H9 (cell line): ENCODE measurements at regions not wholly inside any gene's neighbourhood (a gene's known extent, or its start where the extent isn't known, plus 50 kb on each side); places are given as distances from the start of the nearest gene placed in this dataset.

Source experiments
- DNase-seq: peaks from one replicate; pipeline ENCODE4 v3.0.0-alpha.2; 2017
- H2AFZ ChIP-seq: one replicate; pipeline ENCODE4 v1.6.1; 2013; ENCODE audit warnings: mild to moderate bottlenecking, low read length, control low read depth, moderate library complexity
- H2AK5ac ChIP-seq: 2 replicates; pipeline ENCODE4 v1.6.1; 2013; ENCODE audit warnings: low read length, control low read depth, mixed read lengths; ENCODE audit not compliant: insufficient read length
- H2BK120ac ChIP-seq: one replicate; pipeline ENCODE4 v1.6.1; 2013; ENCODE audit warnings: low read depth, mild to moderate bottlenecking, low read length, control low read depth, inconsistent platforms; ENCODE audit not compliant: poor library complexity, severe bottlenecking
- H2BK12ac ChIP-seq: 2 replicates; pipeline ENCODE4 v1.6.1; 2013; ENCODE audit warnings: low read length, control low read depth, mixed read lengths, low read depth; ENCODE audit not compliant: insufficient read length
- H2BK15ac ChIP-seq: 2 replicates; pipeline ENCODE4 v1.6.1; 2013; ENCODE audit warnings: low read depth, low read length, control low read depth
- H2BK20ac ChIP-seq: one replicate; pipeline ENCODE4 v1.6.1; 2013; ENCODE audit warnings: low read depth, mild to moderate bottlenecking, low read length, control low read depth, inconsistent platforms; ENCODE audit not compliant: poor library complexity, severe bottlenecking
- H2BK5ac ChIP-seq: 2 replicates; pipeline ENCODE4 v1.6.1; 2013; ENCODE audit warnings: low read length, control low read depth, mixed read lengths; ENCODE audit not compliant: insufficient read length
- H3K14ac ChIP-seq: 2 replicates; pipeline ENCODE4 v1.6.1; 2013; ENCODE audit warnings: low read length, control low read depth; ENCODE audit not compliant: insufficient read depth
- H3K18ac ChIP-seq: 2 replicates; pipeline ENCODE4 v1.6.1; 2013; ENCODE audit warnings: low read depth, mild to moderate bottlenecking, mixed read lengths, low read length, control low read depth; ENCODE audit not compliant: insufficient read length
- H3K23ac ChIP-seq: 2 replicates; pipeline ENCODE4 v1.6.1; 2013; ENCODE audit warnings: low read length, control low read depth, mixed read lengths, low read depth; ENCODE audit not compliant: insufficient read length
- H3K23me2 ChIP-seq: 2 replicates; pipeline ENCODE4 v1.6.1; 2013; ENCODE audit warnings: low read depth, mild to moderate bottlenecking, mixed read lengths, low read length, control low read depth; ENCODE audit not compliant: insufficient read length, poor library complexity, severe bottlenecking
- H3K27ac ChIP-seq: 2 replicates; pipeline ENCODE4 v1.5.1; 2013; ENCODE audit warnings: low read length, control low read depth, mixed read lengths, low read depth; ENCODE audit not compliant: insufficient read length
- H3K27me3 ChIP-seq: 2 replicates; pipeline ENCODE4 v1.6.1; 2013; ENCODE audit warnings: low read length, control low read depth, inconsistent platforms; ENCODE audit not compliant: insufficient read depth
- H3K4ac ChIP-seq: 2 replicates; pipeline ENCODE4 v1.6.1; 2013; ENCODE audit warnings: low read depth, mild to moderate bottlenecking, control low read depth, inconsistent platforms, low read length, moderate library complexity
- H3K4me1 ChIP-seq: 2 replicates; pipeline ENCODE4 v1.6.1; 2013; ENCODE audit warnings: low read length, control low read depth, inconsistent platforms; ENCODE audit not compliant: insufficient read depth
- H3K4me2 ChIP-seq: 2 replicates; pipeline ENCODE4 v1.6.1; 2013; ENCODE audit warnings: low read length, control low read depth, mixed read lengths; ENCODE audit not compliant: insufficient read length, insufficient read depth
- H3K56ac ChIP-seq: 2 replicates; pipeline ENCODE4 v1.6.1; 2013; ENCODE audit warnings: low read depth, mild to moderate bottlenecking, mixed read lengths, low read length, control low read depth; ENCODE audit not compliant: insufficient read length
- H3K79me1 ChIP-seq: 2 replicates; pipeline ENCODE4 v1.6.1; 2013; ENCODE audit warnings: low read depth, mild to moderate bottlenecking, moderate library complexity, low read length, control low read depth, inconsistent platforms; ENCODE audit not compliant: insufficient read depth, poor library complexity, severe bottlenecking
- H3K79me2 ChIP-seq: 2 replicates; pipeline ENCODE4 v1.6.1; 2013; ENCODE audit warnings: low read length, control low read depth, inconsistent platforms; ENCODE audit not compliant: insufficient read depth
- H3K9ac ChIP-seq: 2 replicates; pipeline ENCODE4 v1.6.1; 2013; ENCODE audit warnings: low read length, control low read depth, mixed read lengths; ENCODE audit not compliant: insufficient read length; ENCODE audit errors: extremely low read depth
- H3K9me3 ChIP-seq: one replicate; pipeline ENCODE4 v1.6.1; 2013; ENCODE audit warnings: low read depth, low read length, inconsistent platforms; ENCODE audit not compliant: control insufficient read depth
- H3T11ph ChIP-seq: one replicate; pipeline ENCODE4 v1.6.1; 2013; ENCODE audit warnings: mild to moderate bottlenecking, low read length, control low read depth, inconsistent platforms
- H4K20me1 ChIP-seq: one replicate; pipeline ENCODE4 v1.6.1; 2013; ENCODE audit not compliant: control insufficient read depth, insufficient read length, insufficient read depth
- H4K5ac ChIP-seq: 2 replicates; pipeline ENCODE4 v1.6.1; 2013; ENCODE audit warnings: low read depth, mild to moderate bottlenecking, mixed read lengths, low read length, control low read depth; ENCODE audit not compliant: insufficient read length
- H4K8ac ChIP-seq: replicated peaks from 2 replicates; pipeline ENCODE4 v1.6.1; 2013; ENCODE audit warnings: low read length, control low read depth, mixed read lengths, low read depth; ENCODE audit not compliant: insufficient read length
- H4K91ac ChIP-seq: 2 replicates; pipeline ENCODE4 v1.6.1; 2013; ENCODE audit warnings: low read depth, mild to moderate bottlenecking, moderate library complexity, mixed read lengths, low read length, control low read depth; ENCODE audit not compliant: insufficient read length
- H3K27ac Mint-ChIP-seq, 3 experiments: 2 replicates in 2 of 3; 3 replicates in 1 of 3; pipeline ENCODE4 v1.8.0; 2020 to 2021; ENCODE audit warnings: mixed read lengths in 3 of 3, mild to moderate bottlenecking in 1 of 3, moderate library complexity in 1 of 3
- H3K27me3 Mint-ChIP-seq: 2 replicates; pipeline ENCODE4 v1.8.0; 2021; ENCODE audit warnings: low read depth, mild to moderate bottlenecking, moderate library complexity, mixed read lengths
- H3K36me3 Mint-ChIP-seq, 3 experiments: 2 replicates in 2 of 3; 3 replicates in 1 of 3; pipeline ENCODE4 v1.8.0; 2020 to 2021; ENCODE audit warnings: low read depth in 3 of 3, mixed read lengths in 3 of 3; ENCODE audit not compliant: insufficient read depth in 1 of 3
- H3K4me1 Mint-ChIP-seq, 2 experiments: 2 replicates each; pipeline ENCODE4 v1.8.0; 2020; ENCODE audit warnings: mixed read lengths in 2 of 2
- H3K4me3 Mint-ChIP-seq, 2 experiments: 2 replicates in 1 of 2; 3 replicates in 1 of 2; pipeline ENCODE4 v1.8.0; 2020 to 2021; ENCODE audit warnings: mild to moderate bottlenecking in 2 of 2, mixed read lengths in 2 of 2, moderate library complexity in 1 of 2
- H3K9me3 Mint-ChIP-seq, 2 experiments: 2 replicates in 1 of 2; 3 replicates in 1 of 2; pipeline ENCODE4 v1.8.0; 2020; ENCODE audit warnings: mild to moderate bottlenecking in 2 of 2, mixed read lengths in 2 of 2, moderate library complexity in 1 of 2
- WGBS: extraction: QIAGEN DNeasy Blood & Tissue Kit; methylation state at CpG from one replicate; pipeline ENCODE4 v1.1.7; 2013; ENCODE audit warnings: missing lambda C conversion rate, low lambda C conversion rate, mixed read lengths; ENCODE audit not compliant: insufficient read length; ENCODE audit errors: extremely low coverage; 5-methylcytosine and 5-hydroxymethylcytosine counted together
- TF ChIP-seq, protein P1 (sequence below): fragments of 200-600 bp; sonication (generic); conservative IDR thresholded peaks from 3 replicates; pipeline ENCODE4 v1.8.0; 2021; ENCODE audit warnings: antibody characterized with exemption, mild to moderate bottlenecking

DNA sequence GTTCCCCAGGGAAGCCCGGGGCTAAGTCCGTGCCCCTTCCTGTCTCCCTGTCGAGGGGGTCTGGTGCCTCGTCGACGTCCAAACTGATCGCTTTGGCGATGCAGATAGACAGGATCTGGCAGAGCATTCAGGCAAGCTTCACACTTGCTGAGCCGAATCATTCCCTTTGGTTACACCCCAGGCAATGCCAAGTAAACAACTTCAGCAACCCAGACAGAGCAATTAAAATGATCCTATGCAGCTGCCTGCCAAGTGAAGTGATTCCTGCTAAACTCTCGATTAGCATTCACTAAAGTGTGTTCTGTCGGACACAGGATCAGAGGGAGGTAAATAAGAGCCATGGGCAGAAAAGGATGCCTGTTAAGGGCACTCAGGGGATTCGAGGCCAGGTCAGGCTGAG is 108.2 kb upstream of the RAB12 start:
- peaks cover 2% of the 10 kb centered on the region; the same call in 1 of the 2 replicates for H3K27me3 Mint-ChIP-seq
- Histone ChIP-seq H2BK20ac (no peak overlapping the region), H4K20me1 (no peaks in the 10 kb centered on the region), H2BK120ac (no peak overlapping the region), H3K4me2 (no peak overlapping the region), H3K79me2 (no peaks in the 10 kb centered on the region), H2AFZ (no peak overlapping the region), H3K9ac (no peak overlapping the region), H3K56ac (no peak overlapping the region), H3K23ac (no peak overlapping the region), H3K23me2 (no peaks in the 10 kb centered on the region), H2BK5ac (no peak overlapping the region), H3K9me3 (no peaks in the 10 kb centered on the region), H3K4me1 (no peaks in the 10 kb centered on the region), H3K27ac (no peak overlapping the region), H3K14ac (no peak overlapping the region), H4K91ac (no peak overlapping the region), H3K4ac (no peak overlapping the region), H4K5ac (no peak overlapping the region), H3T11ph (no peak overlapping the region), H2BK12ac (no peak overlapping the region), H2AK5ac (no peak overlapping the region), H2BK15ac (no peak overlapping the region), H4K8ac (no peak overlapping the region), H3K18ac (no peak overlapping the region), H3K27me3 (no peaks in the 10 kb centered on the region), H3K79me1 (no peaks in the 10 kb centered on the region)
- no CpG with 5 or more reads among the region's 12 CpGs for WGBS
- H3K4me1 Mint-ChIP-seq, result peaks cover 4 to 5% of the 10 kb centered on the region in 2 experiments
- H3K9me3 Mint-ChIP-seq, result peaks cover 3% of the 10 kb centered on the region in 2 experiments; a peak in 2 of 5 replicates
- H3K27ac Mint-ChIP-seq, result no peak overlapping the region
- H3K36me3 Mint-ChIP-seq, result no peaks in the 10 kb centered on the region; a peak in 1 of 7 replicates
- no peak for DNase-seq
- H3K4me3 Mint-ChIP-seq, result no peak overlapping the region
- TF ChIP-seq, protein P1, sequence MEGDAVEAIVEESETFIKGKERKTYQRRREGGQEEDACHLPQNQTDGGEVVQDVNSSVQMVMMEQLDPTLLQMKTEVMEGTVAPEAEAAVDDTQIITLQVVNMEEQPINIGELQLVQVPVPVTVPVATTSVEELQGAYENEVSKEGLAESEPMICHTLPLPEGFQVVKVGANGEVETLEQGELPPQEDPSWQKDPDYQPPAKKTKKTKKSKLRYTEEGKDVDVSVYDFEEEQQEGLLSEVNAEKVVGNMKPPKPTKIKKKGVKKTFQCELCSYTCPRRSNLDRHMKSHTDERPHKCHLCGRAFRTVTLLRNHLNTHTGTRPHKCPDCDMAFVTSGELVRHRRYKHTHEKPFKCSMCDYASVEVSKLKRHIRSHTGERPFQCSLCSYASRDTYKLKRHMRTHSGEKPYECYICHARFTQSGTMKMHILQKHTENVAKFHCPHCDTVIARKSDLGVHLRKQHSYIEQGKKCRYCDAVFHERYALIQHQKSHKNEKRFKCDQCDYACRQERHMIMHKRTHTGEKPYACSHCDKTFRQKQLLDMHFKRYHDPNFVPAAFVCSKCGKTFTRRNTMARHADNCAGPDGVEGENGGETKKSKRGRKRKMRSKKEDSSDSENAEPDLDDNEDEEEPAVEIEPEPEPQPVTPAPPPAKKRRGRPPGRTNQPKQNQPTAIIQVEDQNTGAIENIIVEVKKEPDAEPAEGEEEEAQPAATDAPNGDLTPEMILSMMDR, result no peak
